Liver (tissue), 7 donors: ENCODE measurements at regions not wholly inside any gene's neighbourhood (a gene's known extent, or its start where the extent isn't known, plus 50 kb on each side); places are given as distances from the start of the nearest gene placed in this dataset.
"Not testable (repeated sequence)": the region's sequence is repeated elsewhere in the genome, so short reads cannot be mapped to it uniquely, and the experiment has no call there.

Source experiments
- DNase-seq: peaks from one replicate; pipeline ENCODE4 v3.0.0-alpha.2; 2017; ENCODE audit warnings: low spot score
- H3K27ac ChIP-seq, 2 donors: one replicate each; pipeline ENCODE4 v1.7.0; 2013; ENCODE audit warnings: inconsistent platforms in 2 of 2, low read length in 2 of 2, control low read depth in 1 of 2, low read depth in 1 of 2, mild to moderate bottlenecking in 1 of 2
- H3K27me3 ChIP-seq, 4 donors: one replicate each; pipeline versions ENCODE4 v1.6.1 to v1.7.0; 2013; ENCODE audit warnings: low read length in 3 of 4, inconsistent platforms in 1 of 4, mild to moderate bottlenecking in 1 of 4, moderate library complexity in 1 of 4; ENCODE audit not compliant: control insufficient read depth in 4 of 4, insufficient read depth in 4 of 4
- H3K36me3 ChIP-seq, 4 donors: one replicate each; pipeline versions ENCODE4 v1.6.1 to v1.7.0; 2013; ENCODE audit warnings: low read length in 3 of 4, mild to moderate bottlenecking in 3 of 4, low read depth in 1 of 4, moderate library complexity in 1 of 4; ENCODE audit not compliant: control insufficient read depth in 4 of 4, insufficient read depth in 3 of 4
- H3K4me1 ChIP-seq, 4 donors: one replicate each; pipeline versions ENCODE4 v1.6.1 to v1.7.0; 2013; ENCODE audit warnings: low read length in 3 of 4, mild to moderate bottlenecking in 3 of 4, moderate library complexity in 1 of 4; ENCODE audit not compliant: control insufficient read depth in 4 of 4, insufficient read depth in 4 of 4
- H3K4me3 ChIP-seq, 3 donors: one replicate each; pipeline versions ENCODE4 v1.6.1 to v1.7.0; 2013; ENCODE audit warnings: low read length in 3 of 3, control low read depth in 1 of 3, low read depth in 1 of 3, mild to moderate bottlenecking in 1 of 3
- H3K9ac ChIP-seq, 2 donors: one replicate each; pipeline ENCODE4 v1.7.0; 2013; ENCODE audit warnings: low read length in 2 of 2, mild to moderate bottlenecking in 2 of 2, moderate library complexity in 2 of 2, control low read depth in 1 of 2, low read depth in 1 of 2
- H3K9me3 ChIP-seq, 4 donors: one replicate each; pipeline versions ENCODE4 v1.6.1 to v1.7.0; 2013; ENCODE audit warnings: low read length in 3 of 4; ENCODE audit not compliant: control insufficient read depth in 4 of 4
- EGR1 ChIP-seq, 2 donors: IDR thresholded peaks; 2 replicates each; pipeline ENCODE4 v1.6.1; 2016 to 2018; ENCODE audit warnings: antibody characterized with exemption in 2 of 2, low read depth in 2 of 2
- FOXA1 ChIP-seq: IDR thresholded peaks from 2 replicates; pipeline ENCODE4 v1.6.1; 2016; ENCODE audit warnings: antibody characterized with exemption
- GABPA ChIP-seq, 2 donors: IDR thresholded peaks in 1 of 2; conservative IDR thresholded peaks in 1 of 2; 2 replicates each; pipeline ENCODE4 v1.6.1; 2016; ENCODE audit warnings: antibody characterized with exemption in 2 of 2, mild to moderate bottlenecking in 1 of 2, moderate library complexity in 1 of 2
- HNF4A ChIP-seq, 2 donors: conservative IDR thresholded peaks; 2 replicates each; pipeline ENCODE4 v1.6.1; 2016; ENCODE audit warnings: antibody characterized with exemption in 2 of 2, mild to moderate bottlenecking in 2 of 2
- JUND ChIP-seq, 2 donors: IDR thresholded peaks; 2 replicates each; pipeline ENCODE4 v1.6.1; 2016; ENCODE audit warnings: antibody characterized with exemption in 2 of 2
- MAX ChIP-seq: IDR thresholded peaks from 2 replicates; pipeline ENCODE4 v1.6.1; 2016; ENCODE audit warnings: antibody characterized with exemption
- RAD21 ChIP-seq, 2 donors: IDR thresholded peaks; 2 replicates each; pipeline ENCODE4 v1.6.1; 2016; ENCODE audit warnings: antibody characterized with exemption in 2 of 2, mild to moderate bottlenecking in 2 of 2
- REST ChIP-seq: IDR thresholded peaks from 2 replicates; pipeline ENCODE4 v1.6.1; 2016; ENCODE audit warnings: antibody characterized with exemption, mild to moderate bottlenecking
- SP1 ChIP-seq: IDR thresholded peaks from 2 replicates; pipeline ENCODE4 v1.6.1; 2018; ENCODE audit warnings: antibody characterized with exemption, mild to moderate bottlenecking
- TAF1 ChIP-seq: conservative IDR thresholded peaks from 2 replicates; pipeline ENCODE4 v1.6.1; 2016; ENCODE audit warnings: antibody characterized with exemption, mild to moderate bottlenecking
- WGBS: extraction: QIAGEN DNeasy Blood & Tissue Kit; methylation state at CpG from one replicate; pipeline ENCODE4 v1.1.7; 2013; 5-methylcytosine and 5-hydroxymethylcytosine counted together
- TF ChIP-seq, protein P1 (sequence below): IDR thresholded peaks from 2 replicates; pipeline ENCODE4 v1.6.1; 2016; ENCODE audit warnings: antibody characterized with exemption
- donor health status: healthy.
- donor health status: healthy.
- donor health status: healthy.
- donor health status: healthy.

DNA sequence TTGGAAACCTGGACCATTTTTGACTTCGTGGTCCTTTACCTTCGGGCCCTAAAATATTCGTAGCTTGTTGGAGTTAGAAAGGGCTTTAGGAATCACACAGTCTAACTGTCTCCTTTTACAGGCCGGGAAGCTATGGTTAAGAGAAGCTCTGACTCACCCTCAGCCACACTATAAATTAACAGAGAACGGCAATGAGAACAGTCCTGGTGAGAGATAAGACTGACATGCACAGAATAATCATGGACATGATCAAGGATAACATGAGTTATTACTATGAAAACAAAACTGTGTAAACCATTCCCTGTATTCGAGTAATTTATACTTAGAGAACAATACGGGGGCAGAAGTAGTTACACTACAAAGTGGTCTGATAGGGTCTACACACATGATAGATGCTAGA, 162.5 kb upstream of the MALRD1 start:
- no peak for DNase-seq
- no peak for TF ChIP-seq SP1
- TF ChIP-seq JUND (IDR thresholded peaks at IDR 0.05): no peak
- no peak for TF ChIP-seq TAF1
- TF ChIP-seq, protein P1, sequence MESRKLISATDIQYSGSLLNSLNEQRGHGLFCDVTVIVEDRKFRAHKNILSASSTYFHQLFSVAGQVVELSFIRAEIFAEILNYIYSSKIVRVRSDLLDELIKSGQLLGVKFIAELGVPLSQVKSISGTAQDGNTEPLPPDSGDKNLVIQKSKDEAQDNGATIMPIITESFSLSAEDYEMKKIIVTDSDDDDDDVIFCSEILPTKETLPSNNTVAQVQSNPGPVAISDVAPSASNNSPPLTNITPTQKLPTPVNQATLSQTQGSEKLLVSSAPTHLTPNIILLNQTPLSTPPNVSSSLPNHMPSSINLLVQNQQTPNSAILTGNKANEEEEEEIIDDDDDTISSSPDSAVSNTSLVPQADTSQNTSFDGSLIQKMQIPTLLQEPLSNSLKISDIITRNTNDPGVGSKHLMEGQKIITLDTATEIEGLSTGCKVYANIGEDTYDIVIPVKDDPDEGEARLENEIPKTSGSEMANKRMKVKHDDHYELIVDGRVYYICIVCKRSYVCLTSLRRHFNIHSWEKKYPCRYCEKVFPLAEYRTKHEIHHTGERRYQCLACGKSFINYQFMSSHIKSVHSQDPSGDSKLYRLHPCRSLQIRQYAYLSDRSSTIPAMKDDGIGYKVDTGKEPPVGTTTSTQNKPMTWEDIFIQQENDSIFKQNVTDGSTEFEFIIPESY: no peak
- TF ChIP-seq EGR1 (IDR thresholded peaks at IDR 0.05; ENCODE audit: low read depth in 2 of 2): no peak
- no peak for TF ChIP-seq MAX
- Histone ChIP-seq H3K27ac (no peak overlapping the region), H3K9me3 (no peaks in the 10 kb centered on the region), H3K36me3 (no peaks in the 10 kb centered on the region), H3K4me3 (no peak overlapping the region), H3K27me3 (no peaks in the 10 kb centered on the region), H3K9ac (no peak overlapping the region), H3K4me1 (no peaks in the 10 kb centered on the region)
- 72% methylated on average over 7 of the region's 7 CpGs for WGBS

- Histone ChIP-seq H3K9me3 (no peaks in the 10 kb centered on the region), H3K4me1 (no peaks in the 10 kb centered on the region), H3K4me3 (no peak overlapping the region), H3K27ac (no peak overlapping the region), H3K9ac (no peak overlapping the region), H3K36me3 (no peaks in the 10 kb centered on the region), H3K27me3 (no peaks in the 10 kb centered on the region)
- no peak for DNase-seq
- TF ChIP-seq TAF1 (no peak), REST (no peak), RAD21 (IDR thresholded peaks at IDR 0.05) (no peak), HNF4A (conservative IDR thresholded peaks at IDR 0.05) (no peak), FOXA1 (no peak), GABPA (IDR thresholded peaks at IDR 0.05 in 1 of 2, conservative IDR thresholded peaks at IDR 0.05 in 1 of 2) (no peak)
These were observed 142.0 kb upstream of the MALRD1 start for GRCh38 chr10:18906636-18907035.

DNA sequence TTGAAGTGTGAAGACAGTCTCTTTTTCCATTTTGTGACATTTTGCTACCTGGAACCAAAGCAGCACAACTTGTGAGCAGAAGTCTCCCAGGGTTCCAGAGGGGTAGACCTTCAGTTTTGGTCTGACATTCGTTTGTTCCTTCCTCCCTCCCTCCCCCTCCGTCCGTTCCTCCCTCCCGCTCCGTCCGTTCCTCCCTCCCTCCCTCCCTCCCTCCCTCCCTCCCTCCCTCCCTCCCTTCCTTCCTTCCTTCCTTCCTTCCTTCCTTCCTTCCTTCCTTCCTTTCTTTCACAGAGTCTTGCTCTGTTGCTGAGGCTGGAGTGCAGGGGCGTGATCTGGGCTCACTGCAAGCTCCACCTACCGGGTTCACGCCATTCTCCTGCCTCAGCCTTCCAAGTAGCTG, 131.2 kb upstream of the MALRD1 start:
- WGBS: 72% methylated on average over 9 of the region's 9 CpGs
- not testable (repeated sequence) for H3K27me3 ChIP-seq, DNase-seq, H3K36me3 ChIP-seq, H3K27ac ChIP-seq, H3K9ac ChIP-seq, H3K9me3 ChIP-seq, H3K4me3 ChIP-seq, H3K4me1 ChIP-seq
